PFSK-1 (cell line): ENCODE measurements at regions not wholly inside any gene's neighbourhood (a gene's known extent, or its start where the extent isn't known, plus 50 kb on each side); places are given as distances from the start of the nearest gene placed in this dataset.

Experiments
- SIN3A ChIP-seq: IDR thresholded peaks from 2 replicates; pipeline ENCODE4 v1.6.1; 2012; ENCODE audit warnings: mild to moderate bottlenecking, low read length, moderate library complexity, borderline replicate concordance; ENCODE audit not compliant: insufficient read depth
- TAF1 ChIP-seq: IDR thresholded peaks from 2 replicates; pipeline ENCODE4 v1.6.1; 2012; ENCODE audit warnings: low read length, control low read depth, borderline replicate concordance; ENCODE audit not compliant: insufficient read depth

- TF ChIP-seq SIN3A: no peak
- TF ChIP-seq TAF1: no peak
Observed at GRCh38 chr3:197397838-197398237, 99.4 kb upstream of the DLG1 start.
